ENCODE measurements at regions not wholly inside any gene's neighbourhood (a gene's known extent, or its start where the extent isn't known, plus 50 kb on each side); places are given as distances from the start of the nearest gene placed in this dataset.

DNA sequence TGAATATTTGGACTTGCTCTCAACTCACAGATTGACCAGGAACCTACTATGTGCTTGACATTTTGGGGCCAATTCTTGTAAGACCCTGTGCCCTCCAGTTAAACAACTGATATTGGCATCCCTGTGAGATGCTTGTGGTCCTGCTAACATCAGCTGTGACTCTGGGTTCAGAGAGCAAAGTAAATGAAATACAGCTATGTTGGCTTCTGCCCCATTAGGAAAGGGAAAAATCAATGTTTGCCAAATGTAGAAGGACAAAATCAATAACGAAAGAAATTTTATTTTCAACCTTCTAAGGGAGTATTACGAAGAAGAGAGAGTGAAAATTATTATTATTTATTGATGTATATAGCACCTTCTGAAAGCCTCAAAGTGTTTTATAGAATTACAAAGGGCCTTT lies 266.9 kb upstream of the ARID1B start:
- DNase-seq: no peak

DNA sequence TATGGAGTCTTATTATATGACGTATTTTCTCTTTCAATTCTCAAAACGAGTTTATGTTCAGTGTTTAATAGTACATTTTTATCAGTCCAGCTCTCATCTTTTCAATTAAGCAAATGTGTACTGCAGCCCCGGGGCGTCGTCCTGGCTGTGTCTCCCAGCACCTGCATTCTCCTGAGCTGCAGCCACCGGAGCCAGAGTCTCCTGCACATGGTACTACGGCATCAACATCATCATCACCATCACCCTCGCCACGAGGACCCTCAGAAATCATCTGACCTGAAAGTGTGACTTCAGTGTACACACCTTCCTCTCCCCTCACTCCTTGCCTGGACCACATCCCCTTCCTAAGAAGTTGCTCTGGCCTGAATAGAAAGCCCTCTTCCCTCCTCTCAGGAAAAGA lies 267.7 kb upstream of the ARID1B start:
- no peak for DNase-seq

DNA sequence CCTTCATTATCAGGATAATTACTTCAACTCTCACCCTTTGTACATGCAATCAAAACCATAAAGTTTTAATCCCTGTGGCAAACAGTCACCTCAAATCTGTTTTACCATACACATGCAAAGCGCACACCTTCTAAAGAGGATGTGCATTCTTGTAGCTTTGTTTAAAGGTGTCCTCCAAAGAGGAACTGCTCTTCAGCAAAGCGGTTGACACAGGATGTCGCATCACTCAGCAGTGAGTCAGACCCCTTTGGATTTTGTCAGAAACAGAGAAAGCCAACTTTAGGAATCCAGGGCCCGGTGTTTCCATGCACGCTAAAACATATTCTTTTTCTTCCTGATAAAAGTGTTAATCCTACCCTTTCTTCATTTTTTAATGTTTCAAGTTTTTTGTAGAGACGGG lies 268.3 kb upstream of the ARID1B start:
- DNase-seq: no peak

DNA sequence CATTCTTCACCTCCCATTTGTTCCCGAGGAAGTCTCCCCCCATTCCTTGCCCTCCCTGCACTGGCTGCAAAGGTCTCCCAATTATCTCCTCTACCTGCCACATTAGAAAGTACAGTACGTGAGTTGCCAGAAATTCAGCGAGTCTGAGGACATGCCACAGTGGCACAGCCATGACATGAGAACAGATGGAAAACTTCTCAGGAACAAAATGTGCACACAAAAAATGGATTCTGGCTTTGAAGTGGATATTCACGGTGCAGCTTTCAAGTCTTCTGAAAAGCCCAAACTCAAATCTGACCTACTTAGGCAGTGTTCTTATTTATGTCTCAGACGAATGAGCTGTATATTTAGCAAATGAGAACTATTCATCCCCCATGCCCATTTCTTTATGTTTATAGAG lies 269.1 kb upstream of the ARID1B start:
- DNase-seq: no peak

DNA sequence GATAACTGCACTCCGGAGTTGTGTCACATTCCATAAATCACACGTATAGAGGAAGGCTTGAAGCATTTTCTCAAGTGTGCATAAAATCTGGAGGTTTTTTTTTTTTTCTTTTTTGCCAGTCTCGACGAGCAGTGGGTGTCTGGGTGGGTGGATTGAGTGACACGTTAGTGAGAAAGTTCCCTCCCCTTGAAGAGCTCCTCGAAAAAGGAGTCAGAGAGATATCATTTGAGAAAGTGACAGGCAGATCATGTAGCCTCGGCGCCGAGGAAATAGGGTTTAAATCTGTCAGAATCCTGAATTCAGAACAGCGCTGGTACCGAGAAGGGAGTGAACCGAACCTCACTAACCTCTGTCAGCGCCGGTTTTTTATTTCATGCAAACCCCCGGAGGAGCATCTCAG lies 269.5 kb upstream of the ARID1B start:
- no peak for DNase-seq

DNA sequence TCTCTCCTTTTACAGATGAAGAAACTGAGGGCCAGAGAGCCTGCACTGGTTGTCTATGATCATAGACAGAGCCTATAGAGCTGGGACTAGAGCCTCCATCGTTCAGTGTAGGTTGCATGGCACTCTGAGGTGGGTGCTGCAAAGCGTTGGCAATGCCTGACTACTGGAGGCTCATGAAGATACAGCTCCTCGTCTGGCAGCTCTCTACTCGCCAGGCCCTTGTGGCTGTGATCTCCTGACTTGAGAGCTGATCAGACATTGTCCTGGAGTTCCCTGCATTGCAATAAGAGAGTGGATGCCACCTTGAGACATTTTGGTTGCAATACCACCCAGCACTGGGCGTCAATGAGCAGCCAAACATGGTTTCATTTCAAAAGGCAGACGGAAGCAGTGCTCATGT lies 270.1 kb upstream of the ARID1B start:
- DNase-seq: no peak

DNA sequence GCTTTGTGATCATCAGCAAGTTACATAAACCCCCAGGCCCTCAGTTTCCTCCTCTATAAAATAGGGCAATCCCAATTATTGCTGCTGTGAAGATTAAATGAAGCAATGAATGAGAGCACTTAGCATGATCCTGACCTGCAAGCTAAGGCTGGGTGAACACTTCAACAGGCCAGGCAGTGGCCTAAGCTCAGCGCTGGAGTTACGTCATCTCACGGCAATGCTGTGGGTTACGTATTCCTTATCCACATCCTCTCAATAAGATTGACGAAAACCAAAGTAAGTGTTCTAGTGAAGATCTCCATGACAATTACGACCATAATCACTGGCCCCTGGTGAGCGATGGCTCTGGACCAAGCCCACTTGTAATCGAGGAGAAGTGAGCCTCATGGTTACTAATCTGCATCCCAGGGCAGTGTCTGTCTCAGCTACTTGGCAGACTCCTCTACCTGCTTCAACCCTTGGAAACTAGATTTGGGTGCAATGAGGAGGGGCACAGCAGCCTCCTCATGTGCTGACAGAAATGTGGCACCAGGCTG lies 274.1 kb upstream of the ARID1B start:
- no peak for DNase-seq

DNA sequence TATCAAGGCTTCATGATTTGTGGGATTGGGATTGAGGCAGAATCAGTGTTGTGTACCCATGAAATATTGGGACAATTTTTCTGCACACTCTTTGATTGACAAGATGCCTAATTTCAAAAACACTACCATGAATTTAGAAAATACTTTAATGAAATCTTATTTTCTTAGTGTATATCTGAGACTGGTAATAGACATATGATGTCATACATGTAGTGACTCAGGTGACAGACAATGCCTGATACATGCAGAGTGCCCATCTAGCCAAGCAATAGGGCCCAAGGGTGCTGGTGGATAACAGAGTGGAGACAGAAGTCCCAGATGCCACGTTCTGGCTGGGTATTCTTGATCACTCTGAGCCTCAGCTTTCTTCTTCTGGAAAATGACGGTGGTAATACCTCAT lies 279.6 kb upstream of the ARID1B start:
- no peak for DNase-seq

DNA sequence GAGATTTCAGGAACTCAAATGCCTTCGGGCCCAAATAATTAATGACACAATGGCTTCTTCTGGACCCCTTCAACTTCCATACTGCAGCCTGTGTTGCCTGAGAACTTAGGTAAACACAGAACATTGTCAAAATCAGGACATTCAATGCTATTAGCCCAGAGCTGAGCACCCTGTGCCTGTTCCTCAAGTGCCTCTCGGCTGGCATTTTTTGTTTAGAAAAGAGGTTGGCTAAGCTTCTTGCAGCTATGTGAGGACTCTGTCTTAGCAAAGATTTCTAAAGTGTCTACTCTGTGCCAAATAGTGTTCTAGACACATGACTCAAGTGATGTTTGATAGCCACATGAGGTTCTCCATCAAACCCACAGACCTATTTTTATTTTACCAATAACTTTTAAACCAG lies 289.3 kb upstream of the ARID1B start:
- DNase-seq: no peak

DNA sequence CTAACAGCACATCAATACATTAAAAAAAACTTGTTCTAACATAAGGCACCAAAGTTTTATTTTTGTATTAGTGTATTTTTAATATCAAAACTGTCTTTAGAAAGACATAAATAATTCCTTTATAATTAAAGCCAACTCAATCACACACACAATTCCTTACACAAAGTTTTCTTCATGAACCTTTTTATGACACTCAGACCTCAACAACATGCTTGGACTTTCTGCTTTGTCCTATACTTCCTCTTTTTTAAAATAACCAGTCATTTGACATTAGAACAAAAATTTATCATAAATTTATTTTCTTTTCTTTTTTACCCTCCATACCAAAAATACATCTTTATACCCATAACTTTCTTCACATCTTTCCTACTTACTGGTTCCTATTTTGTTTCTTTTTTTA lies 292.0 kb upstream of the ARID1B start:
- no peak for DNase-seq

DNA sequence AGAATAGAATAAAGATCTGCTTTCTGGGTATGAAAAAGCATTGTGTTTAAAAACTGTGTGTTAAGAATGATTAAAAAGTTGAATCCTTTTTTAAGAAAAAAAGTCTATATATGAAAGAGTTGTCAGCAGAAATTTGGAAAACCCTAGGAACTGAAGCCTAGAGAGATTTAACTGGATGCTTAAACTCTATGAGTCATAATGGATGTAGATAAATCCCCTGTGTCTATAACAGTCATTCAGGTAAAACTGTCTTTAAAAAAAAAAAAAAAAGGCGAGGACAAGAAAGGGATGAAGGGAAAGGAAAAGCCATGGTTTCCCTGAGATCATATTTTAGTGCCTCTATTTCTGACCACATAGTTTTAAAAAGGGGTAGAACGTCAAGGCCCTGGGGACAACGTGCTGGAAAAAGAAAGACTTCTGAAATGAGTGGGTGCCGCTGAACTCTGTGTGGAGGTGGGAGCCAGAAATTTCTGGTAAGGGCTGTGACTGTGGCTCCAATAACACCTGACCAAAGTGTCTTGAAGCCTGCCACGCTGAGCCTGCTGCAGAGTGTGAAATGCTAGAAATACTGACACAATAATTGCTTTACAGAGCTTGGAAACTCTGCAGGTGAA lies 302.6 kb upstream of the ARID1B start:
- DNase-seq: no peak

DNA sequence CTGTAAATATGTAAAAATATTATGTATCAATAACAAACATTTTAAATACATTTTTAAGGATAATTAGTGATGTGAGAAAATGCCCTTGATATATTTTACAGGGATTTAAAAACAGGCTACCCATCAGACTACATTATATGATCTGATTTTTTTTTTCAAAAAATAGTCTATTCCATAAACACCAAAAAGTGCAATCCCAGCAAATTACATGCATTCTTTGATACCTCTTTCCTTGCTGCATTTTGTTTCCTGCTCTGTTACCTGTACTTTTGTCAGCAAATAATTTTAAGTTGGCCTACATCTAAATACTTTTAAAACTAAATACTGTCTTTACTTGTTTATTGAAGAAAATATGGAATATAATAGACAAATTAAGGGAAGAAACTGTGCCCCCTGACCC lies 306.2 kb upstream of the ARID1B start:
- DNase-seq: no peak

DNA sequence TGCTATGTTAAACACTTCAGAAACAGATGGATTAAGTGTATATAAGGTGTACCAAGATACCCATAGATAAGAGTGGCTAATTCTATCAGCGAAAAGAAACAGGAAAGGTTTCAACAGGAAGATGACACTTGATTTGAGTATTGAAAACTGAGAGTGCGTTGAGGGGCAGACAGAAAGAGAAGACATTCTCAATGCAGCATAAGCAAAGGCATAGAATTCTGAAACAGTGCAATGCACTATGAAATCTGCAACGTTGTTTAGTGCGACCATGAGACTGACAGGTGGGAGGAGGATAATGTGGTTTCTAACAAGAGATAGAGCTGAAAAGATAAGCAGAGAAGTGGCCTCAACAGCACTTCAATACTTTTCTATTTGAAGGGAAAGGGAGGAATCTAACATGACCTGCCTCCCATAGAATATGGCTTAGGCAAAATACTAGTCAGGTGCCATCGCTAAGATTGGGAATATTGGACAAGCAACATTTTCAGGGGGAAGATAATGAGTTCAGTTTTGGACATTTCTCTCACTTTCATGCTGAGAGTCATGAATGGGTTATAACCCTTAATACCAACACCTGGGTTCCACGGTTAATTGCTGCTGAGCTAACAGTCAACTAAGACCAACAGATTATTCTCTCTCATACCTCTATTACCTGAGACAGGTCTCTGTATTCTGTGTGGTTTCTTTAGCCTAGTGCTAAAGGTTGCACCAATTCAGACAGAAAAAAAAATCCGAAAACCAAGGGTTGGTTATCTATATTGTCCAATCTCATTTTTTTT lies 312.9 kb upstream of the ARID1B start:
- no peak for DNase-seq

DNA sequence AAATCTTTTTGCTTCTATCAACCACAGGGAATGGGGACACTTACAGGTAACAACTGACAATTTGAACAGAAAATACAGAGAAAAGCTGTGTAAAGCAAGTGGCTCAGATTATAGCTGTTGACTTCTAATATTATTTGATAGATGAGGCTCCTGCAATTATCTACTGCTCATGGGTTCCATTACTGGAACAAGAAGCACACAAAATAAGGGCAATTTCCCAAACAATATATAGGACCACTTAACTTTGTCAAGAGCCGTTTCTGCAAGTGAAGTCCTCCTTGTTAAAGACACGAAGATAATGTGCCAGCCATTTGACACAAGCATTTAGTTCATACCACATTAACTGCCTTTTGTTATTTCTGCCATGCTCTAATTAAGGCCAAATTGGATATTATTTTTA lies 315.5 kb upstream of the ARID1B start:
- no peak for DNase-seq

DNA sequence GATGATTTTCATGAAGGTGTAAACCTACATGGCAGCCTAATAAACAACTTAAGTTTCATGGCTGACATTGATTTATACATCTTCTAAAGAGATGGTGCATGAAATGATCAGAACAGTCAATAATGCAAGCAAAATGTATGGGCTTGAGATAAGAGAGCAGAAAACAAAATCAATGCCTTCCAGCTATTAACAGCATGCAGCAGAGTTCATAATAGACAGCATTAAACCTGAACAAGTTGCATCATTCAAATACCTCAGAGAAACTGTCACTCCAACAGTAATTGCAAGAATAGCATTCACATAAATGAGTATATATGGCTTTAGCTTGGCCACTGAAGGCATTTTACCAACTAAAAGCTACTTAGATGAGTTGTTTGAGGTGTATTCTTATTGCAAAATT lies 319.6 kb upstream of the ARID1B start:
- no peak for DNase-seq

DNA sequence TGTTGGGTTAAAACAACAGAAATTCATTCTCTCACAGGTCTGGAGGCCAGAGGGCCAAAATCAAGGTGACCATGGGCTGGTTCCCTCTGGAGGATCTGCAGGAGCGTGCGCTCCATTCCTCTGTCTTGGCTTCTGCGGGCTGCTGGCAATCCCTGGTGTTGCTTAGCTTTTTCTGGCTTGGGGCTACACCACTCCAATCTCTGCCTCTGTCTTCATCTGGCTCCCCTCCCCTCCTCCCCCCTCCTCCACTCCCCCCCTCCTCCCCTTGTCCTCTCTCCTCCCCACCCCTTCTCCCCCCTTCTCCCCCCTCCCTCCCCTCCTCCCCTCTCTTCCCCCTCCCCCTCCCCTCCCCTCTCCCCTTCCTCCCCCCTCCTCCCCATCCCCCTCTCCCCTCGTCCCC lies 321.3 kb upstream of the ARID1B start:
- no peak for DNase-seq

DNA sequence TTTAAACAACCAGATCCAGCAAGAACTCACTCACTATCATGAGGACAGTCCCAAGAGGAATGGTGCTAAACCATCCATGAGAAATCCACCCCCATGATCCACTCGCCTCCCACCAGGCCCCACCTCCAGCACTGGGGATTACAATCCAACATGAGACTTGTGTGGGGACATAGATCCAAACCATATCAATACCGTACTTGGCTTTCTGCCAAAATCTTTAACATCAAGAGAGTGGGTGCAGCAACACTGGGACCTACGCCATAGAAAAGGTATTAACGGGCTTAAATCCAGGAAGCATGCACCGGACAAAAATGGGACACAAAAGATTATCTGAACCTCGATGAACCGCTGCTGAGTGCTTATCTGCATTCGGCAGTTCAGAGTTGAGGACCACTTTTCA lies 322.3 kb upstream of the ARID1B start:
- DNase-seq: no peak

DNA sequence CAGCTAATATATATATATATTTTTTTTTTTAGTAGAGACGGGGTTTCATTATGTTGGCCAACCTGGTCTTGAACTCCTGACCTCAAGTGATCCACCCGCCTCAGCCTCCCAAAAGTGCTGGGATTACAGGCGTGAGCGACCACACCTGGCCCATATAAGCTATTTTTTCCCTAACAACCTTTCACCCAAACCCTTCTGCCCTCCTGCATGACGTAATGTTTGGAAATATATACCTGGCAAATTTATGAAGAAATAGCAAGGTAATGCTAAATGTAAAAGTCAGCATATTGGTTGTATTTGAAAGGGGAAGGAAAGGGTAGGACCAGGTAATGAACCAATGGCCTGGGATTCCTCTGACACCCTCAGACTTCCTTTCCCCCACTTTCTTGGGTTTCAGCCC lies 325.5 kb upstream of the ARID1B start:
- DNase-seq: no peak

DNA sequence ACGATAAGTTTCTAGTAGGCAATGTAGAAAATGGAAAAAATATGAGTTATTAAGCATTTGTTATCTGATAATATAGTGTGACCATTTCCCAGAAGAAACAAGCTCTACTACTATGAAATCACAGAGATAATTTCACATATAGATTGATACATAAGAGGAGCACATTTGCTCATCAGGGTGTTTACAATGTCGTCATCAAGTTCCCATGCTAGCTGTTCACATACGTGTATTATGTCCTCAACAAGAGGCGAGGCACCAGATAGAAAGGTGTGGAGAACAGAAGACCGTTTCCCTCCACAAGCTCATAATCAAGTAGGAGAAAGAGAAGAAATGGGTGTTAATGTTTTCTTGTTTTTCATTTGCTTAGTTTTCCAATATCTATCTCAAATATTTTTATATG lies 326.1 kb upstream of the ARID1B start:
- DNase-seq: no peak

DNA sequence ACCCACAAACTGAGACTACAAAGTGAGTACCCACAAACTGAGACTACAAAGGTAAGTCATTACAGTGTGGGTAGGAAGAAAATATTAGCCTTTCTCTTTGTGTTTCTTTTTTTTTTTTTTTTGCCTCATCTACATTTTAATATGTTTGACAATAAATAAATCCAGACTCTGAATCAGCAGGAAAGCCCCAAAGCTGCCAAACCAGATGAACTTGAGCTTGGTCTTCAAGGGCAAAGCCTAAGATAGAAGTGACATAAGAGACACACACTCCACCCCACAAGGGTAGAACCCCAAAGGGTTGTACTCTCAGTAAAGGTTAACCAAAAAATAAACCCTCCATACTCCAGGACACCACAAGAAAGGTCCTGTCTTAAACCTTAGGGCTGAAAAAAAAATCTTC lies 326.8 kb upstream of the ARID1B start:
- DNase-seq: no peak

DNA sequence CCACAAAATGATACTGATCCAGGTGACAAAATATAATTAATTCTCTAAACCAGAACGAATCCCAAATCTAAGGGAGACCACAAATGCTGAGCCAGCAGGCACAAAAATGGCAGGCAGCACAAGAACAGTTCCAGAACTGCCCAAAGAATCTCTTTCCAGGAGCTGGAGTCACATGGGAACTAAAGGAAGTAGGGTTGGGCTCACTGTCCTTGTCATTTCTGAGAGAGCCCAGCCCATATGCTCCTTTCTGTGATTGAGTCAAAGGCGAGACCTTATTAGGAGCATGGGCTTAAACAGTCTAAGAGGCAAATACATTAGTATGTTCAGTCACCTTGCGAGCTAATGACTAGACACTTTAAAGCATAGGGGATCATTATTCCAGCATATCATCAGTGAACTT lies 327.6 kb upstream of the ARID1B start:
- no peak for DNase-seq

DNA sequence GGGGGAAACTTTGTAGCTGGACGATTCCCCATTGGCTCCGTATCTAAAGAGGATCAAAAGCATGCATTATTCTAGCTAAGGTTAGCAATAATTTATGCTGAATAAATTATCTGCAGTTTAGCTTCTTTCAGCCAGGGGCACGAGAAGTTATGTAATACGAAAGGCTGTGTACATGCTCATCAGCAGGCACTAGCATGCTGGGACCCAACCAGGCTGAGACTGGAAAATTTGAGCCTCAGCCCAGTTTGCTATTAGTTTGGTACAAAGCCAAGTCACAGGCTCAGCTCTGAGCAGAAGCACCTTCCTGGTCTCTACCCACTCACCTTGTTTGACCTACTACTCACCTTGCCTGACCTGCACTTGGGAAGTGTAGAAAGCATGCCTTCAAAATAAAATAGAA lies 328.1 kb upstream of the ARID1B start:
- no peak for DNase-seq

DNA sequence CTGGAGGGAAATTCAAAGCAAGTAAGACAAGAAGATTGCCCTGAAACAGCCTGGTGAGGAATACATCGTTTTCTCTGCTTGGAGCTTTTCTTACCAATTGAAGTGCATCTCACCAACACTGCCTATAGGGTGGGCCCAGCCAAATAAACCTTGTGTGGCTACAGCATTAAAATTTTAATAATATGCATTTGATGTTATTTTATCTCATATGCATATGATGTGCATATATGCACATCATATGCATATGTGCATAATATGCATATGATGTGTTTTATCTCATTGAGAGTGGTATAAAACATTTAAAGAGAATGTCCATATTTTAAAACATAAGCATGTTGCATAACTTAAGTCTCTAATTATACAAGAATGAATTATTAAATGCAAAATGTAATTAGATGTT lies 328.6 kb upstream of the ARID1B start:
- DNase-seq: no peak

DNA sequence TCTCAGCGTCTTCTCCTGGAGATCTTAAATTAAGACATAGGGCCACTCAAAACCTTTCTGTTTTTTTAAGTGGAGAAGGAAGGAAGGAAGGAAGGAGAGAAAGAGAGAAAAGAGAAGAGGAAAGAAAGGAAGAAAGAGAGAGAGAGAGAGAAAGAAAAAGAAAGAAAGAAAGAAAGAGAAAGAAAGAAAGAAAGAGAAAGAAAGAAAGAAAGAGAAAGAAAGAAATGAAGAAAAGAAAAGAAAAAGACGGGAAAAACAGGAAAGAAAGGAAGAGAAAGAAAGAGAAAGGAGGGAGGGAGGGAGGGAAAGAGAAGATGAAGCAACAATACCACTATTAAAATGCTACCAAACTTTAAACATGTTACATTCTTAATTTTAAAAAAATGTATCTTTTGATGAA lies 336.5 kb upstream of the ARID1B start:
- DNase-seq: no peak

DNA sequence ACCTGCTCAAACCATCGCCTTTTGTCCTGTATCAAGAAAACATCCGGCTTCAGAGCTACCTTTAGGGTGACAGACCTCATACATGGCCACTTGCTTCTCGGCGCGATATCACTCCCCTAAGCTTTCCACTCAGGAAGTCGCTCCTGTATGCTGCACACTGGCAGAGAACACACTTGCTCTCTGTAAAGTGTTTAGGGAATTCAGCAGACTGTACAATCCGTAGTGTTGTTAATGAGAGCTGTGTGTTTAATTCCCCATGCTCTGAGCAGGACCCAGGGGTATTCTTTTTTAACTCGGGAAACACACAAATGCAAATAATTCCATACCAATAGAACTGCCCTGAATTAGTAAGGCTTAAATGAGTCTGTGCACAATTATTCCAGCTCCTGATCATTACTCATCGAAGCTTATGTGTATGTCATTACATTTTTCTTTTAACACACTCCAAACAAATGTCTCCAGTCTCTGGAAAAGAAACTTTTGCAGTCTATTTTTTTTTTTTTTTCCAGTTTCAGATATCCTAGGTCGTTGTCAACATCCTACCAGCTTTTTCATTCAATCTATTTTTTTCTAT lies 338.7 kb upstream of the ARID1B start:
- DNase-seq: no peak
